Spinal cord (tissue), 9 donors: ENCODE measurements at regions not wholly inside any gene's neighbourhood (a gene's known extent, or its start where the extent isn't known, plus 50 kb on each side); places are given as distances from the start of the nearest gene placed in this dataset.
"Not testable (repeated sequence)": the region's sequence is repeated elsewhere in the genome, so short reads cannot be mapped to it uniquely, and the experiment has no call there.

Experiments
- DNase-seq, 6 donors: peaks; one replicate each; pipeline versions ENCODE4 v3.0.0 to v3.0.0-alpha.2; 2013 to 2015; ENCODE audit warnings: low spot score in 6 of 6, low read depth in 4 of 6
- H3K27ac ChIP-seq: one replicate; pipeline ENCODE4 v1.5.1; 2013; ENCODE audit warnings: low read depth, low read length, control low read depth
- H3K27me3 ChIP-seq: one replicate; pipeline ENCODE4 v1.6.1; 2013; ENCODE audit warnings: low read length; ENCODE audit not compliant: control insufficient read depth, insufficient read depth
- H3K36me3 ChIP-seq: one replicate; pipeline ENCODE4 v1.6.1; 2013; ENCODE audit warnings: low read length; ENCODE audit not compliant: control insufficient read depth, insufficient read depth
- H3K4me1 ChIP-seq: one replicate; pipeline ENCODE4 v1.6.1; 2013; ENCODE audit warnings: low read length; ENCODE audit not compliant: control insufficient read depth, insufficient read depth
- H3K4me3 ChIP-seq: one replicate; pipeline ENCODE4 v1.5.1; 2013; ENCODE audit warnings: low read depth, low read length, control low read depth
- H3K9me3 ChIP-seq: one replicate; pipeline ENCODE4 v1.6.1; 2013; ENCODE audit warnings: low read length; ENCODE audit not compliant: control insufficient read depth, insufficient read depth
- WGBS: methylation state at CpG from one replicate; pipeline ENCODE4 v1.1.5; 2013; ENCODE audit warnings: missing lambda C conversion rate; ENCODE audit not compliant: insufficient coverage; 5-methylcytosine and 5-hydroxymethylcytosine counted together
- donor health status: healthy.

GRCh38 chr18:10346749-10347415 is 107.6 kb upstream of the APCDD1 start:
- H3K4me3 ChIP-seq, result no peak overlapping the region
- peaks cover 36% of the 10 kb centered on the region for H3K4me1 ChIP-seq
- no peak for DNase-seq
- 77% methylated on average over 11 of the region's 17 CpGs for WGBS
- H3K36me3 ChIP-seq, result no peaks in the 10 kb centered on the region
- no peaks in the 10 kb centered on the region for H3K27me3 ChIP-seq
- no peaks in the 10 kb centered on the region for H3K9me3 ChIP-seq
- peak overlapping the region; percentile 7 for H3K27ac ChIP-seq

DNA sequence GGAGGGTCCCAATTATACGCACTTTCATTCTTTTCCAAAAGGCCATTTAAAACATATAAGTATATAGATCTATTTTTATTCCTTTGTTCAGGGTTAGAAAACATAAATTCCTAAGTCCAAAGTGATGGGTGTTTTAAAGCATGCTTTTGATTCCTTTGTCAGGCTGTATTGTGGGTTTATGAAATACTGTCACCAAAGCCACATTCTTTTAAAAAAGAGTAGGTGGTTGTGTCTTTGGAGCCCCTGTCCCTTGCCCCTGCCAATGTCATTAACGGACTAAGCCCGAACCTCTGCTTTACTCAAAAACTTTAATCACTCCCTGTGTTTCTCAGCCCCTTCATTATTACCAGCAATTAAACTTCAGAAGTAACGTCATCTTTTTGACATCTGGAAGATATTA is 104.9 kb upstream of the APCDD1 start:
- Histone ChIP-seq H3K27me3 (no peaks in the 10 kb centered on the region), H3K27ac (no peak overlapping the region), H3K4me3 (no peak overlapping the region), H3K4me1 (peaks cover 31% of the 10 kb centered on the region), H3K9me3 (no peaks in the 10 kb centered on the region), H3K36me3 (no peaks in the 10 kb centered on the region)
- no CpG with 5 or more reads among the region's 4 CpGs for WGBS
- DNase-seq, result no peak

DNA sequence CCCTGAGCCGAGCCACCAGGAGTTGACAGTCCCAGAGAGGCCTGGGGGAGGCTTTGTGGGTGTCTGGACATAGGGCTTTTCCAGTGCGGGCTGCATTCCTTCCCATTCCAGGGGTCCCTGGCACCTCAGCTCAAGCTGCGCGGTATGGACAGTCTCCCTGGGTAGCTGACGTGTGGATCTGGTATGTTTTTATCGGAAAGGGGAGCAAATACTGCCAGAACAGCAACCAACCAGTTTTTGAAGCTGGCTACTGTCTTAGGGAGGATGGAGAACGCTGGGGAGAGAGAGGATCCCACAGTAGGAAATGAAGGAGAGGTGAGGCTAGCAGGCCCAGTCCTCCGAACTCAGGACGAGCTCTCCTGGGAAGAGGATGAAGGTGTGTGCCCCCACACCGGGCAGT is 103.8 kb upstream of the APCDD1 start:
- no peaks in the 10 kb centered on the region for H3K9me3 ChIP-seq
- peaks cover 26% of the 10 kb centered on the region for H3K4me1 ChIP-seq
- no peak for DNase-seq
- H3K27ac ChIP-seq, result no peak overlapping the region
- no peaks in the 10 kb centered on the region for H3K27me3 ChIP-seq
- no peak overlapping the region for H3K4me3 ChIP-seq
- H3K36me3 ChIP-seq, result no peaks in the 10 kb centered on the region
- WGBS, result 84% methylated on average over 10 of the region's 10 CpGs

DNA sequence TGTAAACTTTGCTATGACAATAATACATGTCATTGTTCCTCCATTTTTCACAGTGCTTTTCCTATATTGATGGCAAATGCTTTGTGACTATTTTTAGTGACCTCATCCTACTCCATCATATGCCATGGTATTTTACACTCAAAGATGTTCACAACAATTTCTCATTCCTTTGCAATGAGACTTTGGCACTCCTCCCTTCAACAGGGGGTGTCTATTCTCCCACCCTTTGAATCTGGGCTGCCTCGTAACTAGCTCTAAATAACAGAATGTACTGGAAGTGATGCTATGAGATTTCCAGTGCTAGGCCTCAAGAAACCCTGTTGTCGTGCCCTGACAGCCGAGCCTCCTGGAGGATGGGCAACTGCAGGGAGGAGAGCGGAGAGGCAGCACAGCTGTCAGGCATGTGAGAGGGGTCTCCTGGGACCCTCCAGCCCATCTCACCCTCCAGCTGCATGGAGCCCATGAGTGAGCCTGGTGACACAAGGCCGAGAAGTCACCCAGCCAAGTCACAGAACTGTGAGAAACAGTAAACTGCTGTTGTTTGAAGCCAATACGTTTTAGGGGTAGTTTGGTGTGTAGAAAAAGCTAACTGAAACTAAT is 103.1 kb upstream of the APCDD1 start:
- Histone ChIP-seq H3K27me3 (no peaks in the 10 kb centered on the region), H3K9me3 (no peaks in the 10 kb centered on the region), H3K4me3 (no peak overlapping the region), H3K27ac (no peak overlapping the region), H3K4me1 (peaks cover 26% of the 10 kb centered on the region), H3K36me3 (no peaks in the 10 kb centered on the region)
- 100% methylated on average over 2 of the region's 6 CpGs for WGBS
- no peak for DNase-seq

DNA sequence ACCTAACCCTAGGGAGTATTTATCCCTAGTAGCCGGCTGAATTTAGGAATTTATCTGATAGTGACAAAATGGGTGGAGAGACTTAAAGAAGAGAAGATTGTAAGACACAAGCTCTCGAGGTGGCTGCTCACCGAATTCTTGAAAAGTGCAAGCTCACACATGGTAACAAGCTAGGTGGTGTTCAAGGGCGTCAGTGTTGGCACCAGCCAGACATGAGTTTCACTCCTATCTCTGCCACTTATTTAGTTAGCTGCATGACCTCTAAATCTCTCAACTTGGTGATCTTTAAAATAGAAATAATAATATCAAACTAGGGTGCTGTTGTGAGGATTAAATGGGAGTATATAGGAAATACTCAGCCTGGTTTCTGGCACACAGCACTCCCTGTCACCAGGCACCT is 102.6 kb upstream of the APCDD1 start:
- 83% methylated on average over 2 of the region's 4 CpGs for WGBS
- H3K27ac ChIP-seq, result no peak overlapping the region

DNA sequence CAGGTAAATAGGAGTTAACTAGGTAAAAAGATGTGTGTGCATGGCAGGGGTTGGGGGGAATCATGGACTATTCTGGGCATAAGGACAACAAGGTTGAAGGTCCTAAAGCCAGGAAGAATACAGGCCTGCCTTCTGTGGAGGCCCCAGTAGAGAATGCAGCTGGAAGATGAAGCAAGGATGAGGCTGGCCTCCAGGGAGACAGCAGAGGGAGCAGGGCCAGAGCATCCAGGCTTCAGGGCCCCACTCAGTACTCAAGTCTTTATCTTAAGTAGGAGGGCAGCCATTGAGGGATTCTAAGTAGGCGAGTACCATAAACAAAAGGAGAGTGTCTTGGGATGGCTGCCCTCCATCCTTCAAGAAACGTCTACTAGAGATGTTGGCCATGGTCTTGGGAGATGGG is 101.8 kb upstream of the APCDD1 start:
- peaks cover 21% of the 10 kb centered on the region for H3K4me1 ChIP-seq
- WGBS, result no CpG with 5 or more reads among the region's 2 CpGs
- DNase-seq, result no peak
- H3K36me3 ChIP-seq, result no peaks in the 10 kb centered on the region
- H3K9me3 ChIP-seq, result no peaks in the 10 kb centered on the region
- no peak overlapping the region for H3K27ac ChIP-seq
- H3K27me3 ChIP-seq, result no peaks in the 10 kb centered on the region
- H3K4me3 ChIP-seq, result no peak overlapping the region

More for the DNA sequence above, 102.6 kb upstream of the APCDD1 start:
- Histone ChIP-seq H3K36me3 (no peaks in the 10 kb centered on the region), H3K9me3 (no peaks in the 10 kb centered on the region), H3K27me3 (no peaks in the 10 kb centered on the region), H3K4me3 (no peak overlapping the region), H3K4me1 (peaks cover 23% of the 10 kb centered on the region)
- DNase-seq, result no peak

- no peak overlapping the region for H3K4me3 ChIP-seq
- no peaks in the 10 kb centered on the region for H3K9me3 ChIP-seq
- no CpG with 5 or more reads among the region's 2 CpGs for WGBS
- H3K27me3 ChIP-seq, result no peaks in the 10 kb centered on the region
- peak in 1 of 6 donors; percentile 13 for DNase-seq
- H3K36me3 ChIP-seq, result no peaks in the 10 kb centered on the region
- peak overlapping the region; percentile 52 for H3K27ac ChIP-seq
- H3K4me1 ChIP-seq, result peaks cover 21% of the 10 kb centered on the region
Observed at GRCh38 chr18:10353791-10354190, 100.6 kb upstream of the APCDD1 start.

GRCh38 chr18:10354241-10354811 is 100.1 kb upstream of the APCDD1 start:
- no peaks in the 10 kb centered on the region for H3K9me3 ChIP-seq
- H3K36me3 ChIP-seq, result no peaks in the 10 kb centered on the region
- no peaks in the 10 kb centered on the region for H3K27me3 ChIP-seq
- peak in 2 of 6 donors; percentile 44 to 84 for DNase-seq
- no CpG with 5 or more reads among the region's 1 CpG for WGBS
- peak overlapping the region; percentile 52 for H3K27ac ChIP-seq
- no peak overlapping the region for H3K4me3 ChIP-seq
- peaks cover 21% of the 10 kb centered on the region for H3K4me1 ChIP-seq

- WGBS, result no CpG with 5 or more reads among the region's 1 CpG
- peak overlapping the region; percentile 52 for H3K27ac ChIP-seq
- no peaks in the 10 kb centered on the region for H3K27me3 ChIP-seq
- no peaks in the 10 kb centered on the region for H3K36me3 ChIP-seq
- H3K9me3 ChIP-seq, result no peaks in the 10 kb centered on the region
- H3K4me1 ChIP-seq, result peaks cover 19% of the 10 kb centered on the region
- DNase-seq, result peak in 1 of 6 donors; percentile 52
- H3K4me3 ChIP-seq, result no peak overlapping the region
Observed at GRCh38 chr18:10354890-10355289, 99.5 kb upstream of the APCDD1 start.

DNA sequence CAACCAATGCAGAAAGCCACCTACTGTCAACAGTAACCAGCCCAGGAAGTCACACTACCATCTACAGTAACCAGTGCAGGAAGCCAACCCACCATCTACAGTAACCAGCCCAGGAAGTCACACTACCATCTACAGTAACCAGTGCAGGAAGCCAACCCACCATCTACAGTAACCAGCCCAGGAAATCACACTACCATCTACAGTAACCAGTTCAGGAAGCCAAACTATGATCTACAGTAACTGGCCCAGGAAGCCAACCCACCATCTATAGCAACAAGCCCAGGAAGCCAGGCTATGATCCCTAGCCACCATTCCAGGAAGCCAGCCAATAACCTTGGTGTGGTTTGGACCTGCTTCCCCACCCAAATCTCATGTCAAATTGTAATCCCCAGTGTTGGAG is 97.4 kb upstream of the APCDD1 start:
- not testable (repeated sequence) for H3K4me3 ChIP-seq, H3K9me3 ChIP-seq, H3K4me1 ChIP-seq, H3K27ac ChIP-seq, DNase-seq, H3K27me3 ChIP-seq, H3K36me3 ChIP-seq
